RWPE2 (cell line): ENCODE measurements at regions not wholly inside any gene's neighbourhood (a gene's known extent, or its start where the extent isn't known, plus 50 kb on each side); places are given as distances from the start of the nearest gene placed in this dataset.

Source experiments
- ATAC-seq: fragments of 200-7000 bp; cut with Tn5 transposase; 3 replicates; pipeline ENCODE4 v1.9.1; 2021; ENCODE audit warnings: low read depth
- DNase-seq: peaks from one replicate; pipeline ENCODE4 v3.0.0-alpha.2; 2020; ENCODE audit warnings: low spot score
- H3K27ac ChIP-seq: fragments of 450-650 bp; 2 replicates; pipeline ENCODE4 v1.5.1; 2017; ENCODE audit warnings: mild to moderate bottlenecking; ENCODE audit not compliant: poor library complexity, severe bottlenecking
- H3K27me3 ChIP-seq: fragments of 250-450 bp; sonication (Bioruptor Pico); 2 replicates; pipeline ENCODE4 v1.5.1; 2021; ENCODE audit warnings: mild to moderate bottlenecking, moderate library complexity; ENCODE audit not compliant: insufficient read depth, poor library complexity, severe bottlenecking
- H3K36me3 ChIP-seq: fragments of 250-450 bp; sonication (Bioruptor Pico); 2 replicates; pipeline ENCODE4 v1.5.1; 2020; ENCODE audit warnings: low read depth, mild to moderate bottlenecking, moderate library complexity
- H3K4me1 ChIP-seq: fragments of 250-450 bp; sonication (Bioruptor Pico); 2 replicates; pipeline ENCODE4 v1.5.1; 2021; ENCODE audit warnings: mild to moderate bottlenecking, moderate library complexity; ENCODE audit not compliant: insufficient read depth, poor library complexity, severe bottlenecking
- H3K4me3 ChIP-seq: fragments of 250-450 bp; sonication (Bioruptor Pico); 2 replicates; pipeline ENCODE4 v1.5.1; 2021; ENCODE audit warnings: mild to moderate bottlenecking, moderate library complexity; ENCODE audit not compliant: severe bottlenecking
- H3K9me3 ChIP-seq: fragments of 250-450 bp; sonication (Bioruptor Pico); 2 replicates; pipeline ENCODE4 v1.5.1; 2021; ENCODE audit warnings: mild to moderate bottlenecking, moderate library complexity; ENCODE audit not compliant: severe bottlenecking
- CTCF ChIP-seq: fragments of 450-650 bp; IDR thresholded peaks from one replicate; pipeline ENCODE4 v1.5.1; 2017; ENCODE audit warnings: mild to moderate bottlenecking, moderate library complexity; ENCODE audit not compliant: poor library complexity, severe bottlenecking

- H3K27ac ChIP-seq, result peak overlapping the region; percentile 25
- peaks cover 65% of the 10 kb centered on the region for H3K4me1 ChIP-seq
- no peaks in the 10 kb centered on the region for H3K27me3 ChIP-seq
These were observed 89.0 kb upstream of the MACF1 start for GRCh38 chr1:39115271-39116110.

DNA sequence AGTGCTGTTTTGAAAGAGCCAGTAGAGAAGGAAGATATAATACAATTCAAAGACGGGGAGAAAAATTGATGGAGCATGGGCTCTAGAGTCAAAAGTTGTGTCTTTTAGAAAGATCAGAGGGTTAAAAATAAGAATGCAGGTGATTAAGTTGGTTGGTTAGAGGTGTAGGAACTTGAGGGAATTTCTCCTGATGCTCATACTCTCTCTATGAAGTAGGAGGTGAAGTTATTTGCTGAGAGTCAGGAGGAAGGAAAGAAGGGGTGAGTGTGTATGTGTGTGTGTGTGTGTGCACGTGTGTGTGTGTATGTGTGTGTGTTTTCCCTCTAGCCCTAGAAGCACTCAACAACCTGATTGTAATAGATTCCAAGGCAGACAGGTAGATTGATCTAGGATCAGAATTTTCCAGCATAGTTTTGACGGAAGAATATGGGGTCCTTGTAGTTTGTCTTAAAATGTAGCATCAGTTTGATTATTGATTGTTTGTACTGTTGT lies 88.3 kb upstream of the MACF1 start:
- Histone ChIP-seq H3K4me1 (peaks cover 58% of the 10 kb centered on the region), H3K36me3 (peaks cover 14% of the 10 kb centered on the region; the same call in 1 of the 2 replicates), H3K9me3 (no peaks in the 10 kb centered on the region), H3K4me3 (no peak overlapping the region), H3K27ac (peak overlapping the region; percentile 25), H3K27me3 (no peaks in the 10 kb centered on the region)
- no peak for DNase-seq
- TF ChIP-seq CTCF, result no peak
- ATAC-seq, result no peak

More at GRCh38 chr1:39115271-39116110, 89.0 kb upstream of the MACF1 start:
- peaks cover 7% of the 10 kb centered on the region; the same call in 1 of the 2 replicates for H3K36me3 ChIP-seq
- no peak for ATAC-seq
- H3K4me3 ChIP-seq, result no peak overlapping the region
- no peak for TF ChIP-seq CTCF
- no peaks in the 10 kb centered on the region for H3K9me3 ChIP-seq
- DNase-seq, result no peak

- ATAC-seq (peak; percentile 69), DNase-seq (no peak)
- no peaks in the 10 kb centered on the region for H3K27me3 ChIP-seq
- peaks cover 23% of the 10 kb centered on the region for H3K36me3 ChIP-seq
- no peaks in the 10 kb centered on the region for H3K9me3 ChIP-seq
- peaks cover 56% of the 10 kb centered on the region for H3K4me1 ChIP-seq
- peak overlapping the region; percentile 25 for H3K27ac ChIP-seq
- no peak for TF ChIP-seq CTCF
- no peak overlapping the region for H3K4me3 ChIP-seq
These were observed 87.4 kb upstream of the MACF1 start for GRCh38 chr1:39116860-39117728.

- peaks cover 30% of the 10 kb centered on the region for H3K36me3 ChIP-seq
- no peak overlapping the region for H3K4me3 ChIP-seq
- no peaks in the 10 kb centered on the region for H3K9me3 ChIP-seq
- H3K27ac ChIP-seq, result peak overlapping the region; percentile 25
- DNase-seq (no peak), ATAC-seq (no peak)
- TF ChIP-seq CTCF, result no peak
- H3K4me1 ChIP-seq, result peaks cover 47% of the 10 kb centered on the region
- H3K27me3 ChIP-seq, result no peaks in the 10 kb centered on the region
These were observed 86.5 kb upstream of the MACF1 start for GRCh38 chr1:39117899-39118450.
